ENCODE measurements at regions not wholly inside any gene's neighbourhood (a gene's known extent, or its start where the extent isn't known, plus 50 kb on each side); places are given as distances from the start of the nearest gene placed in this dataset.

- WGBS (ENCODE audit: insufficient coverage, low coverage, low lambda C conversion rate, missing lambda C conversion rate), result 89% methylated on average over 5 of the region's 12 CpGs
- DNase-seq, result no peak
- Histone ChIP-seq H3K9me3 (no peaks in the 10 kb centered on the region), H3K4me1 (no peaks in the 10 kb centered on the region), H3K36me3 (no peaks in the 10 kb centered on the region), H3K27ac (no peak overlapping the region), H3K27me3 (no peaks in the 10 kb centered on the region), H3K4me3 (no peak overlapping the region)
- intact Hi-C loops (cut with DNase I), result no loop called here
- ATAC-seq, result no peak
- TF ChIP-seq, protein P1, sequence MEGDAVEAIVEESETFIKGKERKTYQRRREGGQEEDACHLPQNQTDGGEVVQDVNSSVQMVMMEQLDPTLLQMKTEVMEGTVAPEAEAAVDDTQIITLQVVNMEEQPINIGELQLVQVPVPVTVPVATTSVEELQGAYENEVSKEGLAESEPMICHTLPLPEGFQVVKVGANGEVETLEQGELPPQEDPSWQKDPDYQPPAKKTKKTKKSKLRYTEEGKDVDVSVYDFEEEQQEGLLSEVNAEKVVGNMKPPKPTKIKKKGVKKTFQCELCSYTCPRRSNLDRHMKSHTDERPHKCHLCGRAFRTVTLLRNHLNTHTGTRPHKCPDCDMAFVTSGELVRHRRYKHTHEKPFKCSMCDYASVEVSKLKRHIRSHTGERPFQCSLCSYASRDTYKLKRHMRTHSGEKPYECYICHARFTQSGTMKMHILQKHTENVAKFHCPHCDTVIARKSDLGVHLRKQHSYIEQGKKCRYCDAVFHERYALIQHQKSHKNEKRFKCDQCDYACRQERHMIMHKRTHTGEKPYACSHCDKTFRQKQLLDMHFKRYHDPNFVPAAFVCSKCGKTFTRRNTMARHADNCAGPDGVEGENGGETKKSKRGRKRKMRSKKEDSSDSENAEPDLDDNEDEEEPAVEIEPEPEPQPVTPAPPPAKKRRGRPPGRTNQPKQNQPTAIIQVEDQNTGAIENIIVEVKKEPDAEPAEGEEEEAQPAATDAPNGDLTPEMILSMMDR (IDR thresholded peaks at IDR 0.05), result no peak
- no peak for TF ChIP-seq POLR2A (IDR thresholded peaks at IDR 0.05)
These were observed 100.1 kb upstream of the ARL4C start for GRCh38 chr2:234596696-234597575.

- Histone ChIP-seq H3K4me1 (no peaks in the 10 kb centered on the region), H3K27me3 (no peaks in the 10 kb centered on the region), H3K27ac (no peak overlapping the region), H3K9me3 (no peaks in the 10 kb centered on the region), H3K4me3 (no peak overlapping the region), H3K36me3 (no peaks in the 10 kb centered on the region)
- DNase-seq, result no peak
- no peak for TF ChIP-seq POLR2A (IDR thresholded peaks at IDR 0.05)
- TF ChIP-seq, protein P1 (IDR thresholded peaks at IDR 0.05), result no peak
- 75% methylated on average over 2 of the region's 3 CpGs for WGBS (ENCODE audit: insufficient coverage, low coverage, low lambda C conversion rate, missing lambda C conversion rate)
- intact Hi-C loops (cut with DNase I), result no loop called here
- no peak for ATAC-seq
These were observed 98.9 kb upstream of the ARL4C start for GRCh38 chr2:234595829-234596228.

- DNase-seq (no peak), ATAC-seq (no peak)
- Histone ChIP-seq H3K4me3 (no peak overlapping the region), H3K9me3 (no peaks in the 10 kb centered on the region), H3K27ac (no peak overlapping the region), H3K36me3 (no peaks in the 10 kb centered on the region), H3K4me1 (no peaks in the 10 kb centered on the region), H3K27me3 (no peaks in the 10 kb centered on the region)
- intact Hi-C loops (cut with DNase I), result no loop called here
- TF ChIP-seq, protein P1 (IDR thresholded peaks at IDR 0.05), result no peak
- no peak for TF ChIP-seq POLR2A (IDR thresholded peaks at IDR 0.05)
- 88% methylated on average over 5 of the region's 5 CpGs for WGBS (ENCODE audit: insufficient coverage, low coverage, low lambda C conversion rate, missing lambda C conversion rate)
These were observed 97.8 kb upstream of the ARL4C start for GRCh38 chr2:234594715-234595114.

GRCh38 chr2:234593636-234594035 is 96.8 kb upstream of the ARL4C start:
- WGBS (ENCODE audit: insufficient coverage, low coverage, low lambda C conversion rate, missing lambda C conversion rate), result 13% methylated on average over 1 of the region's 2 CpGs

More at GRCh38 chr2:234593636-234594035, 96.8 kb upstream of the ARL4C start:
- DNase-seq (no peak), ATAC-seq (no peak)
- Histone ChIP-seq H3K9me3 (no peaks in the 10 kb centered on the region), H3K36me3 (no peaks in the 10 kb centered on the region), H3K4me3 (no peak overlapping the region), H3K27ac (no peak overlapping the region), H3K27me3 (no peaks in the 10 kb centered on the region), H3K4me1 (no peaks in the 10 kb centered on the region)
- intact Hi-C loops (cut with DNase I), result no loop called here
- TF ChIP-seq, protein P1 (IDR thresholded peaks at IDR 0.05), result no peak
- TF ChIP-seq POLR2A (IDR thresholded peaks at IDR 0.05), result no peak
